Breast epithelium (tissue), 3 donors: ENCODE measurements at regions not wholly inside any gene's neighbourhood (a gene's known extent, or its start where the extent isn't known, plus 50 kb on each side); places are given as distances from the start of the nearest gene placed in this dataset.

Experiments used
- CTCF ChIP-seq, 3 donors: fragments of 450-650 bp; IDR thresholded peaks; one replicate each; pipeline ENCODE4 v1.5.1; 2016 to 2017; ENCODE audit warnings: antibody characterized with exemption in 3 of 3, mild to moderate bottlenecking in 3 of 3, moderate library complexity in 3 of 3
- POLR2A ChIP-seq: fragments of 450-650 bp; IDR thresholded peaks from one replicate; pipeline ENCODE4 v1.6.1; 2016; ENCODE audit warnings: antibody characterized with exemption, mild to moderate bottlenecking, moderate library complexity
- POLR2AphosphoS5 ChIP-seq, 3 donors: sonication (generic); formaldehyde crosslinking; IDR thresholded peaks; one replicate each; pipeline ENCODE4 v1.6.1; 2017; ENCODE audit warnings: antibody characterized with exemption in 3 of 3

GRCh38 chr17:64750891-64751677, 89.0 kb upstream of the SMURF2 start:
- TF ChIP-seq CTCF (IDR thresholded peaks at IDR 0.05) (no peak), POLR2A (no peak), POLR2AphosphoS5 (IDR thresholded peaks at IDR 0.05) (no peak)
